WI38 (cell line): ENCODE measurements at regions not wholly inside any gene's neighbourhood (a gene's known extent, or its start where the extent isn't known, plus 50 kb on each side); places are given as distances from the start of the nearest gene placed in this dataset.

Experiments
- H3K4me3 ChIP-seq: 2 replicates; pipeline ENCODE4 v1.5.1; 2011; ENCODE audit warnings: low read depth, mild to moderate bottlenecking, control low read depth, low read length
- TF ChIP-seq, protein P1 (sequence below): IDR thresholded peaks from 2 replicates; pipeline ENCODE4 v1.5.1; 2012; ENCODE audit warnings: low read depth, mild to moderate bottlenecking, control low read depth, low read length

DNA sequence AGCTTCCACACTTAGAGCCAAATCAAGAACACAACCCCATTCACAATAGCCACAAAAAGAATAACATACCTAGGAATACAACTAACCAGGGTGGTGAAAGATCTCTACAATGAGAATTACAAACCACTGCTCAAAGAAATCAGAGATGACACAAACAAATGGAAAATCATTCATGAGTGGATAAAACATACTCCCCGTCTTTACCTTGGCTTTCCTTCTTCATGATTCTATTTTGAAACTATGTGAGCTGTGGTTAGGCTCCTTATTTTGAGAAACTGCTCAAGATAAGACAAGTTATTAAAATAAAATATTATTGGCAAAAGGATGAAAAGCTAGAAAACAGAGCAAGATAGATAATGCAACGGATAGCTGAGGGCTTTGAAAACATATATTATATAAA lies 598.1 kb upstream of the FAT1 start:
- TF ChIP-seq, protein P1, sequence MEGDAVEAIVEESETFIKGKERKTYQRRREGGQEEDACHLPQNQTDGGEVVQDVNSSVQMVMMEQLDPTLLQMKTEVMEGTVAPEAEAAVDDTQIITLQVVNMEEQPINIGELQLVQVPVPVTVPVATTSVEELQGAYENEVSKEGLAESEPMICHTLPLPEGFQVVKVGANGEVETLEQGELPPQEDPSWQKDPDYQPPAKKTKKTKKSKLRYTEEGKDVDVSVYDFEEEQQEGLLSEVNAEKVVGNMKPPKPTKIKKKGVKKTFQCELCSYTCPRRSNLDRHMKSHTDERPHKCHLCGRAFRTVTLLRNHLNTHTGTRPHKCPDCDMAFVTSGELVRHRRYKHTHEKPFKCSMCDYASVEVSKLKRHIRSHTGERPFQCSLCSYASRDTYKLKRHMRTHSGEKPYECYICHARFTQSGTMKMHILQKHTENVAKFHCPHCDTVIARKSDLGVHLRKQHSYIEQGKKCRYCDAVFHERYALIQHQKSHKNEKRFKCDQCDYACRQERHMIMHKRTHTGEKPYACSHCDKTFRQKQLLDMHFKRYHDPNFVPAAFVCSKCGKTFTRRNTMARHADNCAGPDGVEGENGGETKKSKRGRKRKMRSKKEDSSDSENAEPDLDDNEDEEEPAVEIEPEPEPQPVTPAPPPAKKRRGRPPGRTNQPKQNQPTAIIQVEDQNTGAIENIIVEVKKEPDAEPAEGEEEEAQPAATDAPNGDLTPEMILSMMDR = no peak
- H3K4me3 ChIP-seq = no peak overlapping the region

- no peak overlapping the region for H3K4me3 ChIP-seq
- TF ChIP-seq, protein P1 = no peak
These were observed 608.5 kb upstream of the FAT1 start for GRCh38 chr4:187332141-187332540.

DNA sequence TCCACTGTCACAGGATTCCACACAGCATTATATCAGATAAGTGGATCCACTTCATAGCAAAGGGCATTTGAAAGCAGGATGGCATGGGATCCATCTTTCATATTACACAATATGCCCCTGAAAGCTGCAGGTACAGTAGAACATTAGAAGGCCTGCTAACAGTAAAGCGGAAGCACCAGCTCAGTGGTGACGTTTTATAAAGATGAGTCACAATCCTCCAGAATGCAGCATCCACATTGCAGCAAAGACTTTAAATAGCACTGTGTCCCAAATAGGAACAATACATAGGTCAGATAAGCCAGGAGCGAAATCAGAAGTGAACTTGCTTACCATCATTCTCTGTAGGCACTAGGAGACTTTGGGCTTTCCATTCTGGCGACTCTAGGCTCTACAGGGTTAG lies 609.5 kb upstream of the FAT1 start:
- no peak overlapping the region for H3K4me3 ChIP-seq
- TF ChIP-seq, protein P1 = no peak

DNA sequence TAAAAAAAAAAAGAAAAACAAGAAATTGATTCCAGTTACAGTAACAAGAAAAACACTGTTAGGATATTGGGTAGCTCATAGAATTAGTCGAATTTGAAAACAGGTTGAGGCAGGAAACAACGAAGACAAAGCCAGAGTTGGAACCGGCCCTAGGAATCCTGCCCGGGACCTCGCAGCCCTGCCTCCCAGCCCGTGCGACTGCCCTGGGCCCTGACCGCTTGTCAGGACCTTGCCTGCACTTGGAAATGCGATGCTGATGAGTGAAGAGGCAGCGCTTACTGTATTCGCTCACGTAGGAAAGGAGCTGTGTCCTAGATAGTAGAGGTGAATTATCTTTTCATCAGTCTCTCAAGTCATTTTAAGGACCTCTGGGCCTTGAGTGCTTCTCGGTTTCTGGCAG lies 611.7 kb upstream of the FAT1 start:
- TF ChIP-seq, protein P1 = no peak
- H3K4me3 ChIP-seq = no peak overlapping the region

DNA sequence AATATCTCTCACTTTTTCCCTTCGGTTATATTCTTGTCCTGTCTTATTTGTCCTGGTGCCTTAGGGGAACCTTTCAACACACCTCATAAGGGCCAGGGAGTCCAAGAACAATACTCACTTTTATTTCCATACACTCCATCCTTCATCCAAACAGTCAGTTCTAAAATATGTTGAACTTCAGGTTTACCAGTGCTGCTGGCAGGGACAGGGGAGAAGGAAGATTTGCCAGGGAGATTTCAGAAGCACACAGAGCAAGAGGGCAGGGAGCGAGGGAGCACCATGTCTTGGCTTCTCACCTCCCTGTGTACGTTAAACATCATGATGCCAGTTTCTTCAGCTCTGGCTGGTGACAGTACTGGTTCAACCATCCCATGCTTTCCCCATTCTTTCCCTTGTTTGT lies 631.1 kb upstream of the FAT1 start:
- TF ChIP-seq, protein P1 = no peak
- H3K4me3 ChIP-seq = no peak overlapping the region

GRCh38 chr4:187357045-187357643 lies 633.5 kb upstream of the FAT1 start:
- TF ChIP-seq, protein P1 = no peak
- H3K4me3 ChIP-seq = no peak overlapping the region

GRCh38 chr4:187357821-187358220 lies 634.2 kb upstream of the FAT1 start:
- TF ChIP-seq, protein P1 = no peak
- H3K4me3 ChIP-seq = no peak overlapping the region
